ENCODE measurements at regions not wholly inside any gene's neighbourhood (a gene's known extent, or its start where the extent isn't known, plus 50 kb on each side); places are given as distances from the start of the nearest gene placed in this dataset.

- Mint-ChIP-seq H3K27ac (no peak overlapping the region), H3K9me3 (peaks cover 11% of the 10 kb centered on the region), H3K4me1 (no peaks in the 10 kb centered on the region), H3K27me3 (peaks cover 23% of the 10 kb centered on the region), H3K4me3 (no peak overlapping the region), H3K36me3 (ENCODE audit: low read depth) (no peaks in the 10 kb centered on the region)
- intact Hi-C loops (cut with micrococcal nuclease), result no loop called here
- ChIA-PET POLR2A (no interaction called here), CTCF (no interaction called here)
- DNase-seq (no peak), ATAC-seq (ENCODE audit: low read depth) (no peak)
- no peak for TF ChIP-seq CTCF (IDR thresholded peaks at IDR 0.05)
Measured at GRCh38 chr1:17903386-17903785, 148.3 kb downstream of the ACTL8 start.

- Mint-ChIP-seq H3K4me1 (no peaks in the 10 kb centered on the region), H3K36me3 (ENCODE audit: low read depth) (no peaks in the 10 kb centered on the region), H3K9me3 (peaks cover 7% of the 10 kb centered on the region), H3K4me3 (no peak overlapping the region), H3K27ac (no peak overlapping the region), H3K27me3 (peaks cover 17% of the 10 kb centered on the region)
- CTCF ChIA-PET, result no interaction called here
- POLR2A ChIA-PET, result no interaction called here
- TF ChIP-seq CTCF (IDR thresholded peaks at IDR 0.05), result no peak
- ATAC-seq (ENCODE audit: low read depth), result no peak
- intact Hi-C loops (cut with micrococcal nuclease), result no loop called here
- DNase-seq, result no peak
Measured at GRCh38 chr1:17904290-17904689, 149.2 kb downstream of the ACTL8 start.

- POLR2A ChIA-PET, result no interaction called here
Measured at GRCh38 chr1:17907999-17908398, 152.9 kb downstream of the ACTL8 start.

GRCh38 chr1:17908945-17909344, 153.8 kb downstream of the ACTL8 start:
- Mint-ChIP-seq H3K27ac (no peak overlapping the region), H3K27me3 (peaks cover 24% of the 10 kb centered on the region), H3K9me3 (peaks cover 7% of the 10 kb centered on the region), H3K4me3 (no peak overlapping the region), H3K4me1 (no peaks in the 10 kb centered on the region), H3K36me3 (ENCODE audit: low read depth) (no peaks in the 10 kb centered on the region)
- ChIA-PET POLR2A (no interaction called here), CTCF (no interaction called here)
- ATAC-seq (ENCODE audit: low read depth) (no peak), DNase-seq (no peak)
- TF ChIP-seq CTCF (IDR thresholded peaks at IDR 0.05), result no peak
- intact Hi-C loops (cut with micrococcal nuclease), result no loop called here

More at GRCh38 chr1:17907999-17908398, 152.9 kb downstream of the ACTL8 start:
- Mint-ChIP-seq H3K9me3 (peaks cover 7% of the 10 kb centered on the region), H3K27ac (no peak overlapping the region), H3K4me3 (no peak overlapping the region), H3K4me1 (no peaks in the 10 kb centered on the region), H3K36me3 (ENCODE audit: low read depth) (no peaks in the 10 kb centered on the region), H3K27me3 (peaks cover 23% of the 10 kb centered on the region)
- DNase-seq, result no peak
- intact Hi-C loops (cut with micrococcal nuclease), result no loop called here
- no peak for TF ChIP-seq CTCF (IDR thresholded peaks at IDR 0.05)
- CTCF ChIA-PET, result no interaction called here
- no peak for ATAC-seq (ENCODE audit: low read depth)

- Mint-ChIP-seq H3K4me1 (no peaks in the 10 kb centered on the region), H3K36me3 (ENCODE audit: low read depth) (no peaks in the 10 kb centered on the region), H3K9me3 (peaks cover 7% of the 10 kb centered on the region), H3K27me3 (peaks cover 27% of the 10 kb centered on the region), H3K27ac (no peak overlapping the region), H3K4me3 (no peak overlapping the region)
- ChIA-PET CTCF (no interaction called here), POLR2A (no interaction called here)
- ATAC-seq (ENCODE audit: low read depth), result no peak
- intact Hi-C loops (cut with micrococcal nuclease), result no loop called here
- DNase-seq, result no peak
- no peak for TF ChIP-seq CTCF (IDR thresholded peaks at IDR 0.05)
Measured at GRCh38 chr1:17909634-17910033, 154.5 kb downstream of the ACTL8 start.
